NB4 (cell line): ENCODE measurements at regions not wholly inside any gene's neighbourhood (a gene's known extent, or its start where the extent isn't known, plus 50 kb on each side); places are given as distances from the start of the nearest gene placed in this dataset.

Experiments
- DNase-seq: peaks from one replicate; pipeline ENCODE4 v3.0.0; 2010; ENCODE audit warnings: low read depth
- H3K4me3 ChIP-seq: one replicate; pipeline ENCODE4 v1.5.1; 2011; ENCODE audit warnings: mild to moderate bottlenecking, low read depth, low read length, moderate library complexity
- MYC ChIP-seq: IDR thresholded peaks from 2 replicates; pipeline ENCODE4 v1.6.1; 2011; ENCODE audit warnings: low read depth, low read length
- POLR2A ChIP-seq: IDR thresholded peaks from 2 replicates; pipeline ENCODE4 v1.6.1; 2011; ENCODE audit warnings: mild to moderate bottlenecking; ENCODE audit not compliant: insufficient read length; ENCODE audit errors: extremely low read depth
- TF ChIP-seq, protein P1 (sequence below): IDR thresholded peaks from one replicate; pipeline ENCODE4 v1.5.1; 2012; ENCODE audit warnings: low read depth, low read length
- TF ChIP-seq, protein P2 (sequence below): IDR thresholded peaks from 2 replicates; pipeline ENCODE4 v1.6.1; 2011; ENCODE audit warnings: low read depth, low read length

DNA sequence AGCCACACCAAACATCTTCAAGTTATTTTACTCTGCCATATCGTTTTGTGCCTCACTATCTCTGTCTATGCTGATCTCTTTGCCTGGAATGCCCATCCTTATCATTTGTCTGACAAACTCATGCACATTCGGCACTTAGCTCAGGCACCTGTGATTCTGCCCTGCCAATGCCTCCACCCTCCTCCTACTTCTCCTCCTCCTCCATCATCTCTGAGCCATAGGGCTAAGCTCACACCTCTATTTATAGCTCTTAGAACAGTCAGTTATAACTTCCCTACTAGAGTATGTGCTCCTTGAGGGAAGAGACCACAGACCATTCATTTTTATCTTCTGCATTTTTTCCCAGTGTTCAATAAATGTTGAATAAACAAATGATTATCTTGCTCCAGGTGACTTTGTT lies 51.2 kb upstream of the CDK13 start:
- no peak for DNase-seq
- no peak overlapping the region for H3K4me3 ChIP-seq
- TF ChIP-seq MYC (no peak), POLR2A (no peak)
- TF ChIP-seq, protein P1, sequence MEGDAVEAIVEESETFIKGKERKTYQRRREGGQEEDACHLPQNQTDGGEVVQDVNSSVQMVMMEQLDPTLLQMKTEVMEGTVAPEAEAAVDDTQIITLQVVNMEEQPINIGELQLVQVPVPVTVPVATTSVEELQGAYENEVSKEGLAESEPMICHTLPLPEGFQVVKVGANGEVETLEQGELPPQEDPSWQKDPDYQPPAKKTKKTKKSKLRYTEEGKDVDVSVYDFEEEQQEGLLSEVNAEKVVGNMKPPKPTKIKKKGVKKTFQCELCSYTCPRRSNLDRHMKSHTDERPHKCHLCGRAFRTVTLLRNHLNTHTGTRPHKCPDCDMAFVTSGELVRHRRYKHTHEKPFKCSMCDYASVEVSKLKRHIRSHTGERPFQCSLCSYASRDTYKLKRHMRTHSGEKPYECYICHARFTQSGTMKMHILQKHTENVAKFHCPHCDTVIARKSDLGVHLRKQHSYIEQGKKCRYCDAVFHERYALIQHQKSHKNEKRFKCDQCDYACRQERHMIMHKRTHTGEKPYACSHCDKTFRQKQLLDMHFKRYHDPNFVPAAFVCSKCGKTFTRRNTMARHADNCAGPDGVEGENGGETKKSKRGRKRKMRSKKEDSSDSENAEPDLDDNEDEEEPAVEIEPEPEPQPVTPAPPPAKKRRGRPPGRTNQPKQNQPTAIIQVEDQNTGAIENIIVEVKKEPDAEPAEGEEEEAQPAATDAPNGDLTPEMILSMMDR, result no peak
- TF ChIP-seq, protein P2, sequence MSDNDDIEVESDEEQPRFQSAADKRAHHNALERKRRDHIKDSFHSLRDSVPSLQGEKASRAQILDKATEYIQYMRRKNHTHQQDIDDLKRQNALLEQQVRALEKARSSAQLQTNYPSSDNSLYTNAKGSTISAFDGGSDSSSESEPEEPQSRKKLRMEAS, result no peak
